Inferior parietal cortex (tissue), 1 donor: ENCODE measurements at regions not wholly inside any gene's neighbourhood (a gene's known extent, or its start where the extent isn't known, plus 50 kb on each side); places are given as distances from the start of the nearest gene placed in this dataset.
A peak's percentile ranks its signal among the peaks of the same experiment; 100 is the strongest.

ENCODE experiments used
- DNase-seq: peaks from one replicate; pipeline ENCODE4 v3.0.0-alpha.2; 2016; ENCODE audit errors: extremely low spot score

- no peak for DNase-seq
These were observed 128.0 kb downstream of the KIF20B start for GRCh38 chr10:89829262-89829886.

DNA sequence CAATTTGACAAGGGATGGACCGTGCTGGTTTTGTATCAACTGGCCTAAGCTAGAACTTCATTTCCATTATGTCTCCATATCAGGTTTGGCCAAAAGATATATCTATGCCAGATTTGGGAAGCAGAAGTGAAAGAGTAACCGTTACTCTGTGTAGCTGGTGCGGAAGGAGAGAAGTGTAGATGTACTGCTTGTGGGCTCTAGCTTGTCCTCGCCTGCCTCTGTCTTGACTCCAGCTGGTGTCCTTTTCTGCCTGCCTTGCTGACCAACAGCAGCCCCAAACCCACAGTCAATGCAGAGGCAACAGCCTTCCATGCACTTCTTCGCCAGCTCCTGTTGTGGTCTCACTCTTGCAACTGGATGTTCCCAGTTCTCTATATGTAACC lies 128.5 kb downstream of the KIF20B start:
- no peak for DNase-seq

GRCh38 chr10:89830624-89831023 lies 129.2 kb downstream of the KIF20B start:
- DNase-seq, result no peak

- DNase-seq, result no peak
These were observed 135.4 kb downstream of the KIF20B start for GRCh38 chr10:89836840-89837164.

DNA sequence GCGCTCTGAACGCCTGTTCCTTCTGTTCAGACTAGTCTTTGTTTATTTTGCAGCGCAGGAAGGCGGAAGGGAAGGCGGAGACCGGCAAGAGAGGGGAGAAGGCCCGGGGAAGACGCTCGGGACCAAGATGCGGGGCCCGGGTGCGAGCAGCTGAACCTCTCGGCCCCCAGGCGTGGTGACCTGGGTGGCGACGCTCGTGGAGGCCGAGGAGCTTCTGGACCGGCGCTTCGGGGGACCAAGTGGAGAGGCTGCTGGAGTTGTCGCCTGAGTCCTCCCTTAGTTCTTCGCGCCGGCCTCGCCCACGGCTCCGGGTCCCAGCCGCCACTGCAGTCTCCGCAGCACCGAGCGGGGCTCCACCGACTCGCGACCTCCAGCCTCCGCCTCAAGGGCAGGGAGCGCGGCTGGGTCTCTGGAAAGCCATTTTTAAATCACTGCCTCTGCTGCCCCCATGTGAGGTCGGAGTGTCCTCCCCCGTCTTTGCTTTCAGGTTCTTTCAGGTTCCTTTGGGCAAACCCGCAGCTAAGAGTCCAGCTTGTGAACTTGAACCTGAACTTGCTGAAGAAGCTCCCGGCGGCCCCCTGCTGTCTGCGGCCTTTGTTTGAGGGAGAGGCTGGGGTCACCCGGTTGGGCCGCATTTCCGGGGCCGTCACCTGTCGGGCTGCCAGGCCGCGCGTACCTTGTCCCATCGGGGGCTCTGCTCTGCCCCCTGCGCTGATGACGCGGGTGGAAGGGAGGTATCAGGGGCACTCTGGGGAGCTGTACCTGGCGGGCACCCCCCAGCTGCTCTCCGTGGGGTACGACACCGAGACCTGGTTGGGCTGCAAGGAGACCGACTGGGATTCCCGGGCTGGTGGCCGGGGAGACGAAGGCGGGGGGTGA lies 136.0 kb downstream of the KIF20B start:
- DNase-seq, result no peak

GRCh38 chr10:89838044-89838615 lies 136.7 kb downstream of the KIF20B start:
- DNase-seq, result no peak

- DNase-seq, result no peak
These were observed 144.3 kb downstream of the KIF20B start for GRCh38 chr10:89845541-89846280.

- no peak for DNase-seq
These were observed 144.9 kb downstream of the KIF20B start for GRCh38 chr10:89846281-89846630.

DNA sequence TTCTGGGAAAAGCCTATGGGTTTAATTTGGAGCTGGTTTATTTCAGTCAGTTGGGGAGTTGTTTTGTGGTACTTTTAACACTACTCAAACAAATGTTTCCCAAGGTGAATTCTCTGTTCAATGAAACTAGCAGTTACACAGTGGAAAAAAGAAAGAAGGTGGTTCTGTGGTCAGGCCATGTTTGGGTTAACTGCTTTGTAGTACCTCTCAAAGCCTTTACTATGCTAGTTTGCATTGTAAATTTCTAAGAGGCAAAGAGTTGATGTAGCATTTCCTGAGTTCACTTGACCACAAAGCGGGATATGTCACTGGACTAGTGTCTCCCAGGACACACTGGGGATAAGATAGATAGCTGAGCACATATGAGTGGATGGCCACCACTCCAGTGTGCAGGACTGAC lies 145.4 kb downstream of the KIF20B start:
- DNase-seq, result no peak

- DNase-seq, result no peak
These were observed 151.5 kb downstream of the KIF20B start for GRCh38 chr10:89852872-89853271.

DNA sequence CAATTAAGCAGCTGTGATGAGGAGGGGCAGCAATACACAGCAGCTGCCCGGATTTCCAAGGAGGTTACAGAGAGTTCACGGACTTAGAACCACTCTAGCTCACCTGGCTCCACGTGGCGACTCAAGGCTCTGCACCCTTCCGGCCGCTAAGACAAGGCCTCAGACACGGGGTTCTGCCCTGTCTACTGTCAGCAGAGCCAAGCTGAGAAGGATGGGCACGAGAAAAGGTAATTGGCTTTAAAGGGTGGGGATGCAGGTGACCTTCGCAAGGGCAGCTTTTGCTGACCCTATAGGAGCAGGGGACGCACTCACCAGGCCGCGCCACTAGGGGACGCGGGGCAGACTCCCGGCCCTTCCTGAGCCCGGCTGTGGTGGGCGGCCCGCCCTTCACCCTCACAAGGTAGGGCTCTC lies 152.4 kb downstream of the KIF20B start:
- DNase-seq, result no peak

DNA sequence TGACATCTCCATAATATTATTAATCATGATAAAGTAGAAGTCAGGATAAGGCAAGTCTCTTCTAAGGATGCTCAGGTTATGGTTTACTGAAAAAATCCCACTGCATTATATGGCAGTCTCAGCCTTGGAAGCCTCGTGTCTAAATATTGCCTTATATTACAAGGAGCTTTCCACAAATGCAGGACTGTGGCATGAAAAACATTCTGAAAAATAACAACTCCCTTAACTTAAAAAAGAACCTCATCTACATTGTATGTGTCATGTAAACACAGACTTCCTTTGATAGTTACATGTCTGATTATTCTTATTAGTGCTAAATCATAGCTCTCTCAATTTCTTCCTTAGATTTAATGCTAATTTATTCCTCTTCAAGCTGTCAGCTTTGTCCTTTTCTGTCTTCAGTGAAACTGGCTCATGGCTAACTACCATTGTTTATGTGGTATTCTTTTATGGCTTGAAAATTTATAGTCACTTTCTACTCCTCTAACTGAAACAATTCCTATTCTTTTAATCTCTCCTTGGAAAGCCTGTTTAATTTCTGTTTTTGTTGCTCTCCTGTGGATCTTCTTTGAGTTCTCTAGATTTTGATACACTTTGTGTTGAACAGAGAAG lies 156.1 kb downstream of the KIF20B start:
- no peak for DNase-seq

- no peak for DNase-seq
These were observed 159.8 kb downstream of the KIF20B start for GRCh38 chr10:89861199-89861573.

GRCh38 chr10:89861584-89862301 lies 160.4 kb downstream of the KIF20B start:
- no peak for DNase-seq

GRCh38 chr10:89867964-89868363 lies 166.6 kb downstream of the KIF20B start:
- DNase-seq, result no peak

GRCh38 chr10:89869180-89869579 lies 167.8 kb downstream of the KIF20B start:
- peak; percentile 59 for DNase-seq

DNA sequence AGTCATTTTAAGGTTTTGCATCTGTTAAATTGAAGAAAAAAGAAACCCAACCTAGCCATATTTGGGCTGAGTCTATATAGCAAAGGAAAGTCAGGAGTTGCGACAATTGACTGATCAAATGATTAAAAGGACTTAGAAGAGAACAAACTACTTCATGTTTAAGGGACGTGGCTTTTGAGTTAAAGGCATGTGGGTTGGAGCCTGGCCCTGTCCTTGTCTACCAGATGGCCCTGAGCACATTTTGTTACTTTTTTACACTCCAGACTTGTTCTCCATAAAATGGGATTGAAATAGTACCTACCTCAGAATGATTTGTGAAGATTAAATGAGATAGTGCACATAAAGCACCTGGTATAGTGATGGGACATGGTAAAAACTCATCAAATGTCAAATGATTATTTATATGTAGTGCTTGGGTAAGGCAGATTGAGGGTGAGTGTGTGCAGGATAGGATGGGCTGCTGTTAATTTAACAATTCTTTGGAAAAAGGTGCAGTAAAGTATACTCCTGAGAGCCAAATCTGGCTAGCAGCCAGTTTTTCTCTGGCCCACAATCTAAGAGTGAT lies 168.3 kb downstream of the KIF20B start:
- DNase-seq, result no peak

GRCh38 chr10:89870936-89871335 lies 169.5 kb downstream of the KIF20B start:
- DNase-seq, result no peak

DNA sequence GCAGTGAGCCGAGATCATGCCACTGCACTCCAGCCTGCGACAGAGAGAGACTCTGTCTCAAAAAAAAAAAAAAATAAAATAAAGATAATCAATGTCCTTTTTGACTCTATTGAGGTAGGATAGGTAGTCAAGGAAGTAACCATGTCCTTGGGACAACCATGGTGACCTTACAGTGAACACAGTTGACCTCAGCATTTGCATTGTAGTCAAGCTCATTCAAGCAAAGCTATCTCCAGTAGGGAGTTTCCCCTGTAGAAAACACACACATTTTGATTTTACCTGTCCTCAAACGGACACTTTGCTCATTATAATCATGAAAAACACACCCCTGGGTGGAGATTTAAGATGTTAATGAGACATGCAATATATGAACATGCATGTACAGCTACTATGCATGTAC lies 171.7 kb downstream of the KIF20B start:
- no peak for DNase-seq

GRCh38 chr10:89875557-89875956 lies 174.2 kb downstream of the KIF20B start:
- DNase-seq, result no peak

- no peak for DNase-seq
These were observed 177.7 kb downstream of the KIF20B start for GRCh38 chr10:89879121-89879520.
